ENCODE measurements at regions not wholly inside any gene's neighbourhood (a gene's known extent, or its start where the extent isn't known, plus 50 kb on each side); places are given as distances from the start of the nearest gene placed in this dataset.

DNA sequence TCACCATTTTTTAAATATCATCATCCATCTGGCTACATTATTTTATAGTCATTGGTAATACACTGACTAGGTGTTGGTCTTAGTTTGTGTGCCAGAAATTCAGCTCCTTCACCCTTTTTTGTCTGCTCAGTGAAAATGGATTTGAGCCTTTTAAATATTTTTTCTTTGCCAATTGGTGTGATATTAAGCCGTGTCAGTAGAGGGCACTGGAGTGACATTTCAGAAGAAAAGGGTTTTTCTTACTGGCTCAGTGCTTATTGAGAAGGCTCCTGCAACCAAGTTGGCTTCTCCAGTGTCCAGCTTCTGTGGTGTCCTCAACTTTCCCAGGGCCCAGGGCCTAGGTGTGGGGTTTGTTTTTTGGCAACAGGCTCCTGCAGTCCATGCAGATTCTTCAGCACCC, 546.6 kb downstream of the DACH1 start:
- TF ChIP-seq CTCF (conservative IDR thresholded peaks at IDR 0.05), result peak; percentile 68
- no peak for TF ChIP-seq EZH2 (IDR thresholded peaks at IDR 0.05; ENCODE audit: low read depth)

All from PC-9 (cell line).